Hepatocyte (in vitro differentiated cells): ENCODE measurements at regions not wholly inside any gene's neighbourhood (a gene's known extent, or its start where the extent isn't known, plus 50 kb on each side); places are given as distances from the start of the nearest gene placed in this dataset.

ENCODE experiments used
- DNase-seq: peaks from one replicate; pipeline ENCODE4 v3.0.0-alpha.2; 2016; ENCODE audit warnings: low spot score
- H2AFZ ChIP-seq: fragments of 200-600 bp; sonication (generic); 2 replicates; pipeline ENCODE4 v1.6.0; 2016; ENCODE audit warnings: antibody characterized with exemption, mild to moderate bottlenecking
- H3K27ac ChIP-seq: fragments of 200-600 bp; sonication (generic); 2 replicates; pipeline ENCODE4 v1.5.1; 2016; ENCODE audit warnings: mild to moderate bottlenecking
- H3K27me3 ChIP-seq: fragments of 200-600 bp; sonication (generic); 2 replicates; pipeline ENCODE4 v1.6.1; 2016
- H3K36me3 ChIP-seq: fragments of 200-600 bp; sonication (generic); replicated peaks from 2 replicates; pipeline ENCODE4 v1.5.1; 2016; ENCODE audit warnings: low read depth; ENCODE audit not compliant: insufficient read depth
- H3K4me1 ChIP-seq: fragments of 200-600 bp; sonication (generic); 2 replicates; pipeline ENCODE4 v1.5.1; 2016; ENCODE audit warnings: mild to moderate bottlenecking, moderate library complexity; ENCODE audit not compliant: insufficient read depth
- H3K4me2 ChIP-seq: fragments of 200-600 bp; sonication (generic); 2 replicates; pipeline ENCODE4 v1.6.0; 2016
- H3K4me3 ChIP-seq: fragments of 200-600 bp; sonication (generic); 2 replicates; pipeline ENCODE4 v1.5.1; 2016; ENCODE audit warnings: mild to moderate bottlenecking
- H3K79me2 ChIP-seq: fragments of 200-600 bp; sonication (generic); 2 replicates; pipeline ENCODE4 v1.6.0; 2017; ENCODE audit warnings: mild to moderate bottlenecking
- H3K9me2 ChIP-seq: fragments of 200-600 bp; sonication (generic); replicated peaks from 2 replicates; pipeline ENCODE4 v1.6.0; 2017; ENCODE audit warnings: mild to moderate bottlenecking; ENCODE audit not compliant: insufficient read depth
- H3K9me3 ChIP-seq: fragments of 200-600 bp; sonication (generic); 2 replicates; pipeline ENCODE4 v1.5.1; 2016; ENCODE audit warnings: low read depth, mild to moderate bottlenecking
- H4K20me1 ChIP-seq: fragments of 200-600 bp; sonication (generic); 2 replicates; pipeline ENCODE4 v1.6.0; 2016; ENCODE audit warnings: mild to moderate bottlenecking; ENCODE audit not compliant: insufficient read depth, poor library complexity, severe bottlenecking
- CTCF ChIP-seq: fragments of 200-600 bp; sonication (generic); IDR thresholded peaks from 2 replicates; pipeline ENCODE4 v1.5.1; 2016; ENCODE audit warnings: antibody characterized with exemption, mild to moderate bottlenecking; ENCODE audit not compliant: poor library complexity
- EZH2 ChIP-seq: fragments of 200-600 bp; sonication (generic); IDR thresholded peaks from 2 replicates; pipeline ENCODE4 v1.6.1; 2016; ENCODE audit warnings: antibody characterized with exemption, mild to moderate bottlenecking, borderline replicate concordance
- EZH2phosphoT487 ChIP-seq: fragments of 200-600 bp; sonication (generic); IDR thresholded peaks from one replicate; pipeline ENCODE4 v1.6.1; 2018; ENCODE audit warnings: antibody characterized with exemption, mild to moderate bottlenecking, low read depth, moderate library complexity; ENCODE audit not compliant: unreplicated experiment, severe bottlenecking
- WGBS: methylation state at CpG from one replicate; pipeline ENCODE4 v1.1.6; 2016; ENCODE audit warnings: low lambda C conversion rate; ENCODE audit errors: missing lambda C conversion rate; 5-methylcytosine and 5-hydroxymethylcytosine counted together

GRCh38 chr2:8594731-8595427 lies 87.0 kb upstream of the ID2 start:
- Histone ChIP-seq H3K9me2 (no peaks in the 10 kb centered on the region), H3K4me2 (no peak overlapping the region), H3K79me2 (no peaks in the 10 kb centered on the region), H4K20me1 (no peaks in the 10 kb centered on the region), H2AFZ (no peak overlapping the region), H3K27me3 (no peaks in the 10 kb centered on the region), H3K27ac (no peak overlapping the region), H3K36me3 (no peaks in the 10 kb centered on the region), H3K9me3 (no peaks in the 10 kb centered on the region), H3K4me1 (peaks cover 6% of the 10 kb centered on the region), H3K4me3 (no peak overlapping the region)
- WGBS: 83% methylated on average over 17 of the region's 18 CpGs
- DNase-seq: no peak
- TF ChIP-seq EZH2 (no peak), CTCF (no peak), EZH2phosphoT487 (no peak)

- Histone ChIP-seq H3K4me3 (no peak overlapping the region), H3K27me3 (no peaks in the 10 kb centered on the region)
- WGBS: 93% methylated on average over 12 of the region's 12 CpGs
Observed at GRCh38 chr2:8595428-8595805, 86.4 kb upstream of the ID2 start.

GRCh38 chr2:8595811-8596600 lies 85.8 kb upstream of the ID2 start:
- no peaks in the 10 kb centered on the region for H4K20me1 ChIP-seq
- no peak overlapping the region for H2AFZ ChIP-seq
- no peak overlapping the region for H3K4me2 ChIP-seq
- no peaks in the 10 kb centered on the region for H3K27me3 ChIP-seq
- H3K9me2 ChIP-seq: no peaks in the 10 kb centered on the region
- H3K4me1 ChIP-seq: peaks cover 6% of the 10 kb centered on the region
- no peak overlapping the region for H3K27ac ChIP-seq
- DNase-seq: no peak
- 88% methylated on average over 27 of the region's 27 CpGs for WGBS
- H3K79me2 ChIP-seq: no peaks in the 10 kb centered on the region
- no peaks in the 10 kb centered on the region for H3K9me3 ChIP-seq
- TF ChIP-seq CTCF: no peak
- H3K4me3 ChIP-seq: no peak overlapping the region
- H3K36me3 ChIP-seq: no peaks in the 10 kb centered on the region

More at GRCh38 chr2:8595428-8595805, 86.4 kb upstream of the ID2 start:
- Histone ChIP-seq H3K9me3 (no peaks in the 10 kb centered on the region), H2AFZ (no peak overlapping the region), H3K9me2 (no peaks in the 10 kb centered on the region), H3K79me2 (no peaks in the 10 kb centered on the region), H3K27ac (no peak overlapping the region), H4K20me1 (no peaks in the 10 kb centered on the region), H3K4me2 (no peak overlapping the region), H3K36me3 (no peaks in the 10 kb centered on the region), H3K4me1 (peaks cover 6% of the 10 kb centered on the region)
- no peak for TF ChIP-seq EZH2
- no peak for TF ChIP-seq CTCF
- TF ChIP-seq EZH2phosphoT487: no peak
- DNase-seq: no peak
